GM12872 (cell line): ENCODE measurements at regions not wholly inside any gene's neighbourhood (a gene's known extent, or its start where the extent isn't known, plus 50 kb on each side); places are given as distances from the start of the nearest gene placed in this dataset.

ENCODE experiments used
- CTCF ChIP-seq: IDR thresholded peaks from 3 replicates; pipeline ENCODE4 v1.5.1; 2011; ENCODE audit warnings: low read depth, mild to moderate bottlenecking, low read length, moderate library complexity; ENCODE audit not compliant: insufficient read depth

- TF ChIP-seq CTCF, result no peak
These were observed 1142.1 kb downstream of the FLRT2 start for GRCh38 chr14:86672080-86672479.

GRCh38 chr14:86665975-86666374 is 1136.0 kb downstream of the FLRT2 start:
- no peak for TF ChIP-seq CTCF

GRCh38 chr14:86662334-86662733 is 1132.4 kb downstream of the FLRT2 start:
- no peak for TF ChIP-seq CTCF

GRCh38 chr14:86654558-86655184 is 1124.7 kb downstream of the FLRT2 start:
- 0 out of 3 replicates have a peak, but pooled peaks have one; percentile 26 for TF ChIP-seq CTCF

- TF ChIP-seq CTCF, result no peak
These were observed 1122.6 kb downstream of the FLRT2 start for GRCh38 chr14:86652526-86652925.

GRCh38 chr14:86646696-86647690 is 1117.0 kb downstream of the FLRT2 start:
- TF ChIP-seq CTCF, result peak; percentile 24; the same call in 1 of the 3 replicates

GRCh38 chr14:86646125-86646524 is 1116.2 kb downstream of the FLRT2 start:
- TF ChIP-seq CTCF, result no peak
